ENCODE measurements at regions not wholly inside any gene's neighbourhood (a gene's known extent, or its start where the extent isn't known, plus 50 kb on each side); places are given as distances from the start of the nearest gene placed in this dataset.
"Not testable (repeated sequence)": the region's sequence is repeated elsewhere in the genome, so short reads cannot be mapped to it uniquely, and the experiment has no call there.

DNA sequence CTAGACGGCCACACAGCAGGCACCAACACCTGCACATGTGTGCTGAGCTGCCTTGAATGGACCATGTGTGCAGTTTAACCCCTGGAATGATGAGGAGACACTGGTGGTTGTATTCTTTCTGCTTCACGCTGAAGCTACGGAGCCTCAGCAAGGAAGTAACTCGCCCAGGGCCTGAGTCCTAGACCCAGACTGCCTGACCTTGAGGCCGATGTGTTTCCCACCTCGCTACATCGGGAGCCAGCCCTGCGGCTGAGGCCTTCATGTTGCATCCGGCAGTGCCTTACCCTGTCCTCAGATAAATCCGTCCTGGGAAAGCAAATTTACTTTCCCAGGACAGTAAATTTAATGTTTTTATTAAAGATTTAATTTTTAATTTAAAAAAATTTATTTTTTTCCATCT lies 110.0 kb upstream of the MTHFD1L start:
- intact Hi-C loops (cut with DNase I): no loop called here
- DNase-seq (ENCODE audit: low spot score): peak; percentile 75

DNA sequence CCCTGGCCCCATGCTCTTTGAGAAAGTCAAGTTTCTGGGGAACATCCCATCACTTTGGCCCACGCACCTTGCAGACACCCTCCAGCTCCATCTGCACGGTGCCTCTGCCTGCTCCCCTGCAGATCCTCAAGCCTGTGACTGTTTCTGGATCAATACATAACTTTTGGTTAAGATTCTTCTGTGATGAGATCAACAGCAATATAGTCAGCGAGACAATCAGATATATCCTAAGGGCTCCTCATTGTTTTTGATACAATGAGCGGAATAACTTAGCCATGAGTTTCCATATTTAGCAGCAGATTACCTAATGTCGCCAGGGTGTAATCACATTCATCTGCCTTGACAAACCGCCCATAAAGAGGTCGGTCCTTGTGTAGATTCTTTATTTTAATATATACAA lies 109.3 kb upstream of the MTHFD1L start:
- intact Hi-C loops (cut with DNase I): no loop called here
- no peak for DNase-seq (ENCODE audit: low spot score)

DNA sequence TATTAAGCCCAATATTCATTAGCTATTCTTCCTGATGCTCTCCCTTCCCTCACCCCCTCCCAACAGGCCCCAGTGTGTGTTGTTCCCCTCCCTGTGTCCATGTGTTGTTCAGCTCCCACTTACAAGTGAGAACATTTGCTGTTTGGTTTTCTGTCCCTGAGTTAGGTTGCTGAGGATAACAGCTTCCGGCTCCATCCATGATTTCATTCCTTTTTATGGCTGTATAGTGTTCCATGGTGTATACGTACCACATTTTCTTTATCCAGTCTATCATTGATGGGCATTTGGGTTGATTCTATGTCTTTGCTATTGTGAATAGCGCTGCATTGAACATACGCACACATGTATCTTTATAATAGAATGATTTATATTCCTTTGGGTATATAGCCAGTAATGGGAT lies 107.7 kb upstream of the MTHFD1L start:
- intact Hi-C loops (cut with DNase I); DNase-seq (ENCODE audit: low spot score): not testable (repeated sequence)

DNA sequence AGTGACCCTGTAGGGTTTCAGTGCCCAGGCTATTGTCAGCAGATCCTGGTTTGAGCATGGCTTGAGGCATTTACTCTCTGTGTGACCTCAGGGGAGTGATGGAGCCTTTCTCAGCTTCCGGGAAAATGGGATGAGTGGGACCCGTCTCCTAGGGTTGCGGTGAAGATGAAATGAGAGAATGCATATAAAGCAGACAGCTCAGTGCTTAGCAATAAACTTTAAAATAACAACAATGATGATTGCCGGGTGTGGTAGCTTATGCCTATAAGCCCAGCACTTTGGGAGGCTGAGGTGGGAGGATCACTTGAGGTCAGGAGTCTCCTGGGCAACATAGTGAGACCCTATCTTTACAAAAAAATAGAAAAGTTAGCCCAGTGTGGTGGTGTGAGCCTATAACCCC lies 106.0 kb upstream of the MTHFD1L start:
- no peak for DNase-seq (ENCODE audit: low spot score)
- intact Hi-C loops (cut with DNase I): no loop called here

DNA sequence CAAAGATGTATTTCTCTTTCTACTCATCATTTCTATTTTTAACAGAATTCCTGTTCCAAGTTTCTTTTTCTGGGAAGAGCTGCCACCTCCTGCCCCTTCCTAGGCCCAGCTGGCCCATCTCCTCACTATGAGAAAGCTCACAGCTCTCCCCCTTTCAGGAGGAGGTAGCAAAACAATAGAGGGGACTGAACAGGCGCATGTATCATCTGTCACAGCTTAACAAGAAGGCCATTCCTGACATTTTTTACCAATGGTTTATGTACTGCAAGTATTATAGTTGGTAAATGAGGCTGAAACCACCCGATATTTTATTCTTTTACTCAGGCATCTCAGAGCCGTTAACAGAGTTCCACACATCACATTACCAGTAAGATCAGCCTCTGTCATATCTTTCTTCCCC lies 103.7 kb upstream of the MTHFD1L start:
- DNase-seq (ENCODE audit: low spot score): no peak
- intact Hi-C loops (cut with DNase I): no loop called here

DNA sequence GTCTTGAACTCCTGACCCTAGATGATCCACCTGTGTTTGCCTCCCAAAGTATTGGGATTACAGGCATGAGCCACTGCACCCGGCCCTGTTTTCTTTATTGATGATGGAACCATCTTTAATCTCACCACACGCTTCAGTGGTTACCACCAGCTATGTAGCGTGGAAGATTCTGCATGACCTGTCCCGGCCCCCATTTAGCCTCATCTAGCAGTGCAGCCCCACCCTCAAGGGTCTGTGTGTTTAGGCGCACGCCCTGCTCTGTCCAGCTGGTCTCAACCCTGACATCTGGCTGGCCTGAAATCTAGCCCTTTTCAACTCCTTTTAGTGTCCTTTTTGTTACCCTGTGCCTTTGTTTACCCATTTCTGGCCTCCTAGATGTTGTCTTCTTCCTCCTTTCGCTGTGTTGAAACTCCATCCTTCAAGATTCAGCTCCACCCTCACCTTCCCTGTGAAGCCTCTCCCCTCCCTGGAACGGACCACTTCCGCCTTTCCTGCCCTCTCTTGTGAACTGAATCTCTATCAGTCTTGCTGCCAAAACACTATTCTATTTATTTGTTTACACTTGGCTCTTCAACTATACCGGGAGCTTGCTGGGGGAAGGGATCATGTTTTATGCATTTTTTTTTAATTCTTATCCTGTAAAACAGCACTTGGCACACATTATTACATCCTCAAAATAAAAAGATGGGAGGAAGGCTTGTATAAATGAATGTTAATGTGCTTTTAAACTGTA lies 101.0 kb upstream of the MTHFD1L start:
- intact Hi-C loops (cut with DNase I): no loop called here
- no peak for DNase-seq (ENCODE audit: low spot score)

DNA sequence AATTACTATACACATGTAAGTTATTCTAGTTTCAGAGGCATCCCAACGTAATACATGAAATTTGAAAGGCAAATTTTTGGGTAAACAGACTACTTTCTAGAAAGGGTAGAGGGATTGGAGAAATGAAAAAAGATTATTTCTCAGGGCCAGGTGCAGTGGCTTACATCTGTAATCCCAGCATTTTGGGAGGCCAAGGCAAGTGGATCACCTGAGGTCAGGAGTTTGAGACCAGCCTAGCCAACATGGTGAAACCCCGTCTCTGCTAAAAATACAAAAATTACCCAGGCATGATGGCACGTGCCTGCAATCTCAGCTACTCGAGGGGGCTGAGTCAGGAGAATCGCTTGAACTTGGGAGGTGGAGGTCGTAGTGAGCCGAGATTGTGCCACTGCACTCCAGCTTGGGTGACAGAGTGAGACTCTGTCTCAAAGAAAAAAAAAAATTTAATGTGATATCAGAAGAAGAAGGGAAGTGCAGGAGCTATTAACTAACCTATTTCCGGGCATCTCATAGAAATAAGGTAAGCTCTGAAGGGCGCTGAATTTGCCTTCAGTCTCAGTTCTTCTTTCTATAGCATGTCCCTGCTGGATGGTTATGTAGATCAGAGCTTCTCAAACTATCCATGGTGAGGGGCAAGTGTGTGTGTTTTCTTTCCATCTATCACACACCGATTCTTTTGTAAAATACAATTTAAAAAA lies 100.3 kb upstream of the MTHFD1L start:
- intact Hi-C loops (cut with DNase I): no loop called here
- no peak for DNase-seq (ENCODE audit: low spot score)

DNA sequence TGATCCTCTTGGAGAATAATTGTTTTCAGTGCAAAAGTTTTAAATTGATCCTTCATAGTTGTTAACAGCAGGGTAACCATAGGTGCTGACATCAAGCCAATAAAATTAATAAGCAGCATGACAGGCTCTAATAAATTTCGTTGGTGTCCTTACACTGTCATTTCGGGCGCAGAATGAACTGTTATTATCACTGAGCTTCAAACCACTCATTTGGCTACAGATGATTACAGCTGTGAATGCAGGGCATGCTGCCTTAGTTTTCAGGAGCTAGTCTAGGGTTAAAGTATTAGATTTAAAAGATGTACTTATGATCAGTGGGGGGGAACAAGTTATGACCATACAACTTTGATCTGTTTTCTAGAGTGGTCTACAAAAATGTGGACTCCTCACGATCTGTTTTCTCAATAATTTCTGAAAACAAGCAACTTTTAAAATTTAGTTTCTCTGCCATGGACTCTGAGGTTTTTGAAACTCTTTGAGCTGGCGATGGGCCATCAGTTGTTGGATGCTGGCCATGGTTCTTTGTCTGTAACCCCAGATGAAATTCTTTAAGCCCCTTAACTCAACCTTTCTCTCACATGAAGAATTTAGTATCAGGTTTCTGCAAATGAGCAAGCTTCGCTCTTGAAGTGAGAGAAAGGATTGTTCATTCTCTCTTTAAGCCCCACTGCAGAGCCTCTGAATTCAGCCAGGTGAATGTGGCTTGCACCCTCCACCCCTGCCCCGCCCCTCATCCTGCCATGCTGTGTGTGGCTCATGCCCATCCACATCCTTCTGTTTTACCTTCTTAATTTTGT lies 99.1 kb upstream of the MTHFD1L start:
- no peak for DNase-seq (ENCODE audit: low spot score)
- intact Hi-C loops (cut with DNase I): no loop called here

DNA sequence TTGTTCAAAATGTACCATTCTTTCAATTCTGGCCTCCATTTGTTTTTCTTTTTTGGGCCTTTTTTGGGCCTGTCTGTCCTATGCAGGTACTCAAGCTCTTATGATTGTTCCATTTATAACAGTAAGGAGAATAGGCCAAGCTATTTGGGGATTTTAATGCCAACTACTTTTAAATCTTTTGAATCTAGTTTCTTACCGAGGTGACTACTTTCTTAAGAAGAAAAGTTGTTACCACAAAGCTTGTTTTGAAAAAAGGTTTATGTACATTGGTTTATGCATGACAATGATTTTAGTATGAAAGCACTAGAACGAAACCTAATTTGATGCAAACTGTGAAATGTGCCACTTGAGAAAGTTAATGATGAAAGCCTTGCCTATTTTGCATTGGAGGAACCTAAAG lies 98.3 kb upstream of the MTHFD1L start:
- intact Hi-C loops (cut with DNase I): no loop called here
- no peak for DNase-seq (ENCODE audit: low spot score)

DNA sequence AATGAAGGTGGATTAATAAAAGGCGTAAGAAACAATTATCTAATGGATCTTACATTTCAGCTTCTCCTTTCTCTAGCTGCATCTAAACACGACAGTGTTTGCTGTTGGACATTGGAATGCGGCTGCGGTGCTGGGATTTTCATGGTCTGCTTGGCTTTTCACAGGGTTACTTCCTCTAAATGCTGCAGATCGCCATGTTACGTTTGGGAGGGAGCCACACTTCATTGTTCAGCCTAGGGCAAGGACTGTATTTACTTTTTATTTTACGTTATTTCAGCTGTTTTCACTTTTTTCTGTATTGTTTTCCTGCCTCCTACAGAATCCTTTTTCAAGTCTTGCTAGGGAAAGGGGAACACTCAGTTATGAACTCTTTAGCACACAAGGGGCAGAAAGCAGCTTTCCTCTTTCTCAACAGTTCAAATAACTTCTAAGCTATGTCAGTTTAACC lies 97.9 kb upstream of the MTHFD1L start:
- intact Hi-C loops (cut with DNase I): no loop called here
- no peak for DNase-seq (ENCODE audit: low spot score)

DNA sequence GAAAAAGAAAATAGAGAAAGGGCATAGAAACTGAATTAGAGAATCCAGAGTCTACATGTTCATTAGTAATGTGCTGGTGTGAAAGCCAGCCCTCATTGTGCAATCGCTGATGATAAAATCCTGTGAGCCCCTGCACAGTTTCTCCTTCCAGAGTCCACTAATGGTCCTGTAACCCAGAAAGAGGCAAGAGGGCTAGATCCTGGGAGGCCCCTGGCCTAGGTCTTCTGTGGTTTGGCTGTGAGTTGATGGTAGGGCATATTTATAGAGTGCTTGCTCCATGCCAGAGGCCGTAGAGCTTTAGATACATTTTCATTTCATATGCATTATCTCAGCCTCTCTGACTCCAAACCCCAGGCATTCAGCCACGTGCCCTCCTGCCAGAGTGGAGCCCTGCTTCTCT lies 94.9 kb upstream of the MTHFD1L start:
- DNase-seq (ENCODE audit: low spot score): no peak
- intact Hi-C loops (cut with DNase I): no loop called here

DNA sequence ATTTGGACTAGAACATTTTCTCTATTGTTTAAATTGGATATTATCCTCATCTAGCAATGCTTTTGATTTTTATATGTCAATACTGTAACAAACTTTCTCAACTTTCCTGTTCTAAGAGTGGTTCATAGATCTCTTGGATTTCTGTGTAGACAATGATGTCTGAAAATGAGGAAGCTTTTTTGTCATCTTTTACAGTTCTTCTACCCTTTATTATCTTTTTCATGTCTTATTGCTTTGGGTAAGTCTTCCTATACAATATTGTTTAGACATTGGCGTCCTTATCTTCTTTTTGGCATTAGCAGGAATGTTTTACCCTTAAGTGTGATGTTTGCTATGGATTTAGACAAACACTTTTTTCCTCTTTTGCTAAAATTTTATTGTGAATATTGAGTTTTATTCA lies 91.5 kb upstream of the MTHFD1L start:
- DNase-seq (ENCODE audit: low spot score): no peak
- intact Hi-C loops (cut with DNase I): no loop called here

DNA sequence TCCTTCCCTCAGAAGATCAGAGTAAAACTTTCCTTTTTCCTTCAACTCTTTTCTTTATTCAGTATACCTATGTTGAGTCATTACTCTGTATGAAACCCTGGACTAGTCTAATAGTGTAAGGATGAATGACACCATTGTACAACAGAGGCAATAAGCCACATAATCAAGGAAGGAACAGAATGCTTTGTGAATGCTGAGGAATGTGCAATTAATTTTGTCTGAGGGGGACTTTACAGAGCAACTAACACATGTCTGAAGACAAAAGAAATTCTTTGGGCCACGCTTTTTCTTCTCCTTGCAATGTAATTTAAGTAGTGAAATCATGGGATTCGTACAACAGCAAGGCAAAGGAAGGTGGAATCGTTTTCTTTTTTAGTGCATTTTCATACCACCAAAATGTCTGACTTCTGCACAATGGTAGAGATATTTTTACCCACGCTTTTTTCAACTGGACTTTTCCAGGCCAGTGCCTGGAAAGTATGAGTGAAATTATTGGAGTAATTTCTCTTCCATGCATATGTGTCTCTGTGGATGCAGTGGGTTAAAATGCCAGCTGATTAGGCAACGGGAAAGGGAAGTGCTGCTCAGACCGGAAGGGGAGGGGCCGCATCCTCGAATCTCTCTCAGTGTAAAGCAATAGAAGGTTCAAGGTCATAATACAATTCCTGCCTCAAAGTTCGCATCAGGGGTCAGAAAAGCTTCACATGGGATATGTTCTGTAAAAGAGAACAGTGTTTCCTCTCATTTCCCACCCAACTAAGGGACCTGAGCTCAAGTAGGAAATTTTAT lies 89.9 kb upstream of the MTHFD1L start:
- peak; percentile 79 for DNase-seq (ENCODE audit: low spot score)
- intact Hi-C loops (cut with DNase I): no loop called here

DNA sequence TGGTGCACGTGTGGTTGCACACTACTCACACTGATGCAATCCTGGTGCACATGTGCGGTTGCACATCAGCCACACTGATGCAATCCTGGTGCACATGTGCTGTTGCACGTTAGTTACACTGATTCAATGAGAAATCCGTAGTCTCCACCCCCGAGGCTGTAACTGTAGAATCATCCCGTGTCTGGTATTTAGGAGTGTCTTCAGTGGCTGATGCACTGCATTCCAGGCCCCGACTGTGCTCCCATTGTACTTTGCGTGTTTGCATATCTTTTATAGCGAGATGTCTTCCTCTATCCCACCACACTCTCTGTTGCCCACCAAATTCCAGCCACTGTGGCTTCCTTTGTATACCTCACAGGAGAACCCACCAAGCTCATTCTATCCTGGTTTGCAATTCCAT lies 87.8 kb upstream of the MTHFD1L start:
- intact Hi-C loops (cut with DNase I): no loop called here
- DNase-seq (ENCODE audit: low spot score): no peak

DNA sequence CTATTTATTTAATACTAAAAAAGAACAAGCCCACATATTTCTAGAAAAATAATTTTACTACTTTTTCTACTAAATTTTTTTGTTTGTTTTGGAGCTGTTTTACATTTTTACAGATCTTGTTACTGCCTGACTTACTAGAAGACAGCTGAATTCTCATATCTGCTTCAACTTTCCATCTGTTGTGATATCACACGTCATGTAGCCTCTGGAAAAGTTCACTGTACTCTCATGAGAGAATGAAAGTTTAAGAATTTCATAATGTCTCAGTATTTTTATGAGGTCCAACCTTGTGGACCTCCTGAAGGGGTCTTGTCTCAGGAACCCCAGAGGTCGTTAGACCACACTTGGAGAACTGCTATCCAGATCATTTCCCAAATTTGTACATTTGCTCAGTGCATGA lies 81.7 kb upstream of the MTHFD1L start:
- intact Hi-C loops (cut with DNase I): no loop called here
- DNase-seq (ENCODE audit: low spot score): no peak

DNA sequence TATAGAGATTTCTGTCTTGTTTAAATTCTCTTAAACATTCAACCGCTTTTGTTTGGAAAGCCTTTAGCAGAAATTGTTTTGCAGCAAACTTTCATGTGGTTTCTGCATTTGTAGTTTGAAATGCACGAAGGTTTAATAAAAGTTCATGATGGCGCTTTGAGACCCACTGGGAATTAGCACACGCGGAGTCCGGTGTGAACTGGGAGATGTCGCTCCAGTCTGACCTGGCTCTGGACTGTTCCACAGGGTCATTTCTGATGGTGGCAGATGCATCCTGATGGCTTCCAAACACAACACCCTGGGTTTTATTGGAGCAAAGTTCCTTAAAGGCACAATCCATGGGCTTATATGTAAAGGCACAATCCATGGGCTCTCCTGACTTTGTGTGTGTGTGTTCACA lies 78.1 kb upstream of the MTHFD1L start:
- no peak for DNase-seq (ENCODE audit: low spot score)

DNA sequence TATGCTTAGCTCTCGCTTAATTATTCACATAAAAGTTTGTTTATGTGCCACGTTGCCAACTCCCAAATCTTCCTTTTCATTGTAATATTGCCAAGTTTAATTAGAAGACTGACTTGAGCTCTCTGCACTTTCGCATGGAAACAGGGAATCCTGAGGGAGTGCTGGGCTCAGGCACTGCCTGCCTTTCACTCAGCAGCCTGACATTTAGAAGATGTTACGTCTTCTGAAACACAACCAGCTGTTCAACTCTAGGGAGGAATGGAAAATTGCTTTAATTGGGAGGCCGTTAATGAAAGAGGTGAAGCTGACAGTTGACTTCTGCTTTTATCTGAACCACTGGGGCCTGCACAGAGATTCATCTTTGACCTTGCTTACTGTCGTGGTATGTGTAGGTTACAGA lies 77.4 kb upstream of the MTHFD1L start:
- DNase-seq (ENCODE audit: low spot score): no peak
- intact Hi-C loops (cut with DNase I): no loop called here

More for the DNA sequence above, 78.1 kb upstream of the MTHFD1L start:
- intact Hi-C loops (cut with DNase I): no loop called here

DNA sequence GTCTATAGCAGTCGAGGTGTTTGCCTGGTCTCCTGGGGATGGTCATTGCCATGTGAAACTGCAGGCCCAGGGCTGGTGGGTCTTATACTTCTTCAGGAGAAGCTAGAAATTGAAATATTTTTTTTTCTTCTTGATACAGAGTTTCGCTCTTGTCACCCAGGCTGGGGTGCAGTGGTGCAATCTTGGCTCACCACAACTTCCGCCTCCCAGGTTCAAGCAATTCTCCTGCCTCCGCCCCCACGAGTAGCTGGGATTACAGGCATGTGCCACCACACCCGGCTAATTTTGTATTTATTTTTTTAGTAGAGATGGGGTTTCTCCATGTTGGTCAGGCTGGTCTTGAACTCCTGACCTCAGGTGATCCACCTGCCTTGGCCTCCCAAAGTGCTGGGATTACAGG lies 75.6 kb upstream of the MTHFD1L start:
- intact Hi-C loops (cut with DNase I): not testable (repeated sequence)

DNA sequence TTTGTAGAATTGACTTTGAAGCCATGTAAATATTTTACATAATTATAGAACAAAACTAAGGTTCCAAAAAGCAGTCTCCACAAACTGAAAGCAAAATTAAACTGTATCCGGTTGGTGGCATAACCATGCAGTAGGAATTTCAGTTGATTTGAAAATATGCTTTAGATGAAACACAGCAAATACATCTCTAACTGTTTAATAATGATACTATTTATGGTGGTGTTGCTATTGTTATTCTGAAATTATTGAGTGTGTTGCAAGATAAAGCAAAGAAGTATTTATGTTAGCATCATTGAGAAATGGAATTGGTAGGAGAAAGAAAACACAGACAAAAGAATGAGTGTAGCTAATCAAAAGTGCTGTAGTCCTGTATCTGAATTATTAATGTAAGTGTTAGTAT lies 73.8 kb upstream of the MTHFD1L start:
- intact Hi-C loops (cut with DNase I): no loop called here
- DNase-seq (ENCODE audit: low spot score): no peak

More for the DNA sequence above, 75.6 kb upstream of the MTHFD1L start:
- not testable (repeated sequence) for DNase-seq (ENCODE audit: low spot score)

DNA sequence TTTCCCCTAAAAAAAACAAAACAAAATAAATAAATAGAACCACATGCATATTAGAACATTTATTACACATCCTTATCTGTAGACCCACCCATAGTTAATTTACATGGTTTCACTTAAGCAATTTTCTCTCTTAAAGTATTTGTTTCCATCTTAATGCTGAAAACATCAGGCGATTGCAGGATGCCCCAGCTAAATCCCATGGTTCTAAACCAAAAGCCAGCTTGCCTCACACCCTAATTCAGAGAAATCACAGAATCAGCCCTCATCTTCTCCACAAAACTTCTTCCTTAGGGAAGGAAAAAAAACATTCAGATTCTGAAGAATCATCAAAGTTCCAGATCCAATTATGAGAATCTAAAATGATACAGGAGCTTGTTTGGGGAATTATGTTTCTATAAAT lies 67.6 kb upstream of the MTHFD1L start:
- no peak for DNase-seq (ENCODE audit: low spot score)
- intact Hi-C loops (cut with DNase I): no loop called here
